NCI-H748 treated with DMSO at 0.1 percent for 48 hours (cell line): ENCODE measurements at regions not wholly inside any gene's neighbourhood (a gene's known extent, or its start where the extent isn't known, plus 50 kb on each side); places are given as distances from the start of the nearest gene placed in this dataset.
"Not testable (repeated sequence)": the region's sequence is repeated elsewhere in the genome, so short reads cannot be mapped to it uniquely, and the experiment has no call there.

Experiments used
- DNase-seq: peaks from one replicate; lab custom pipeline; 2025; lab: John Stamatoyannopoulos, UW

DNA sequence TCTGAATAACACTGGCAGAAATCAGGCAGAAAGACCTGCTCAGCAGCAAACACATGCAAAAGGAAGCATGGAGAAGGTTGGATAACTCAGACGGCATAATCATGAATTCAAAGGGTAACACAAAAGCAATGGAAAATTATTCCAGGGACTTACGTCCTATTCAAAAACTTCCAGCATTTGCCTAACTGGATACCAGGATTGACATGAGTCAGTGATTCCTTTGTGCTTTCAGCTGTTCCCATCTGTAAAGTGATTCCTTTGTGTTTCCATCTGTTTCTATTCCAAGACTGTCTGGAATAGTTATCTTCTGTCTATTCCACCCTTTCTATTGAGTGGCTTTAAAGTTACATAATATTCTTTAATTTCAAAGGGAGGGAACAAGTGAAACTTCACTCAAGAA is 1361.7 kb upstream of the CDH9 start:
- no peak for DNase-seq

DNA sequence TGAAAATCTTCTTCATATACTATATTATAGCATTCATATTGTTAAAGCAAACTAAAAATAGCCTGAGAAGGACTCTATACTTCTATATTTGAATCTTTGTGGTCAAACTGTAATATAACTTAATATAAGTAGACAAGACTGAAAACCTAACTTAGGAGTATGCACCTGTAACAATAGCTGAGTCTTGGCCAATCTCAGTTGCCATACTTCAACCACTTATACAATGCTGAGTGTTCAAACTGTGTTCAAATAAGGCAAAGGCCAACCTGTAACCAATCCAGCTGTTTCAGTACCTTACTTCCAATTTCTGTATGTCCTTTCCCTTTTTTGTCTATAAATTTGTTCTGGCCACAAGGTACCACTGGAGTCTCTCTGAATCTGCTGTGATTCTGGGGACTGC is 1360.8 kb upstream of the CDH9 start:
- DNase-seq = no peak

DNA sequence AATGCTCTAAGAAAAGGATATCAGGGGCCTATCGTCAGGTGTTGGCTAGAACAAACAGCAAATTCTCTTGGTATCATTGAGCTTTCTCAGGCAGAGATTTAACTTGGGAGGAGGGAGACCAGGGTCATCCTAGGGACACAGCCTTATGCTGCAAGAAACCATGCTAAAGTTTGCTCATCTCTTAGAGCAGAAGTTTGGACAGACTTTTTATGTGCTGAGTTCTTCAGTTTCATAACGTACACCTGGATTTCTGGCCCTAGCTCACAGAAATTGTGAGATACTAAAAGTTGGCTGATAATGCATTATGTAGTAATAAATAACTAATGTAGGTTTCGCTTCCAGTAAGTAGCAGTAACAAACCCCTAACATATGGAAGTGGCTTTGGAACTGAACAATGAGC is 1359.8 kb upstream of the CDH9 start:
- DNase-seq = no peak

DNA sequence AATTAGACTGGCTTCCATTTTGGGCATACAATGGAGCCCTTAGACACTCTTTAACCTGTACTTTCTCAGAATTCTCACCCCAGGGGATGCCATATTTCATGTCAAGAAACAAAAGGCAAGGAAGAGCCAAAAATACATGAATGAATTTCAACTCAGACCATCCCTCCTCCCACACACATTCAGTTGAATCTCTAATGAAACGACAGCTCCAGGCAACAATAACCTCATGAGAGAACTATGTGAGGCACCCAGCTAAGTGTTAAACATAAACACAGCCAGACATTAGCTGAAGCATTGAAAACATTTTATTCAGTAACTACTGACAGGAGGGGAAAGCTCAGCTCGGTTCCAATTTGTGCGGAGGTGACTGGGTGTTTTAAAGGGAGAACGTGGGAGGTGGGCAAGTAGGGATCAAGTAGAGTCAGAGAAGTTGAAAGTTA is 1359.1 kb upstream of the CDH9 start:
- no peak for DNase-seq

DNA sequence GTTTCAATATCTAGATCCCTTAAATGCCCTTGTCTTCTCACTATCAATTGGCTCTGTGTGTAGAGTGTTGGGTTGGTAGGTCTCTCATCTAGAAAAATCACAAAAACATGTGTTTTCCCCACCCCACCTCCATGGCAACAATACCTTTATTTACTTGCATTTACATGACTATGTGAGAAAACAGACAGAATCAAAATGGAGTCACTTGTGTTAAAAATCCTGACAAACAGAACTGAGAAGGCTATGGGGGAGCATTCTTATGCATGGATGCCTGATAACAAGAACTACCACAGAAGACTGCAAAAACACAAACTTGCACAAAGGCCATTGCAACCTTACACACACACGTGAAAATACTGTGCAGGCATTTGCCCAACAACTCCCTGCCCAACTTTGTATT is 1352.9 kb upstream of the CDH9 start:
- no peak for DNase-seq

DNA sequence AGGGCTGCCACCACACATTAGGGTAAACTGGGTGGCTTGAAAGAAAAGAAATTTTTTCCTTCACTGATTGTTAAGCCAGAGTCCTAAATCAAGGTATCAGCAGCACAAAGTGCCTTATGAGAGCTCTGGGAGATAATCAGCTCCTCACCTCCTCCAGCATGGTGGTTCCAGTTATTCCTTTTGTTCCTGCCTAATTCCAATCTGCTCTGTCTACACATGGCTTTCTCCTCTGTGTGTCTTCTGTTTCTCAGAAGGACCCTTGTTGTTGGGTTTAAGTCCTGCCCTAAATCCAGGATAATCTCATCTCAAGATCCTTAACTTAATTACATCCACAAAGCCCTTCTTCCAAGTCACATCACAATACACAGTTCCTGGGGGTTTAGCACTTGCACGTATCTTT is 1352.0 kb upstream of the CDH9 start:
- no peak for DNase-seq

DNA sequence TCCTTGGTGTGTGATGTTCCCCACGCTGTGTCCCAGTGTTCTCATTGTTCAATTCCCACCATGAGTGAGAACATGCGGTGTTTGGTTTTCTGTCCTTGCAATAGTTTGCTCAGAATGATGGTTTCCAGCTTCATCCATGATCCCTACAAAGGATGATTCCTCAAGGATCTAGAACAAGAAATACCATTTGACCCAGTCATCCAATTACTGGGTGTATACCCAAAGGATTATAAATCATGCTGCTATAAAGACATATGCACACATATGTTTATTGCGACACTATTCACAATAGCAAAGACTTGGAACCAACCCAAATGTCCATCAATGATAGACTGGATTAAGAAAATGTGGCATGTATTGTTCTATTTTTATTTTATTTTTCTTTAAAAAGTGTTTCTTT is 1351.3 kb upstream of the CDH9 start:
- DNase-seq = not testable (repeated sequence)

DNA sequence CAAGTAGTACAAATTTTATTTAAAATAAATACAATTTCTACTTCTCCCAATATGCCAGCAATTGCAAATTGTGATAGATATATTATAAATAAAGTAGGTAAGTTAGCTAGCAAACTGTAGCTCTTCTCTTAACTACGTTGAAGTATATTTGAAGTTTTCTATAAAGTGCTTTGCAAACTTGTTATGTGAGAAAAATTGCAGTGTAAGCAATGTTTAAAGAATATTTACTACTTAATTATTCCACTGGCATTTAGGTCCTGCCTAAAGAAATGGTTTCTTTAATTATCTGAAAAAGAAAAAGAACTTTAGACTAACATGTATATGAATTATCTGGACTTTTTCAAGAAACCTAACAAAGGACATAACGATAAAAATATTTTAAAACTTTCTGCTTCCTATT is 1350.0 kb upstream of the CDH9 start:
- DNase-seq = no peak

DNA sequence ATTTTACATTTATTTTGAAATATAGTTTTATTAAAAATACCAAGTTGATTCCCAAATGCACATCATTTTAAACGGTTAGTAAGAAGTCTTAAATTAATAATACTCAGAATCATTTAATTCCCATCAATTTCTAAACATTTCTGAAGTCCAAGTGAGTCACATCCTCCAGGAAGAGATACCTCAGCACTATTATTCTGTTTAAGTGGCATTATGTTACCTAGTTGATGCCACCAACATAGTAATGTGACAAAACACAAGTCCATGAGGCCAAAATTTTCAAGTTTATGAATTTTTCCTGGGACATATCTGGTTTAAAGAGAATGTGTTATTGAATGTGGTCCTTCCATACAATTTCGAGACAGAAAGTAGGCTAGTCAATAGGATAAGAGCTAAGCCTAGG is 1348.3 kb upstream of the CDH9 start:
- no peak for DNase-seq

DNA sequence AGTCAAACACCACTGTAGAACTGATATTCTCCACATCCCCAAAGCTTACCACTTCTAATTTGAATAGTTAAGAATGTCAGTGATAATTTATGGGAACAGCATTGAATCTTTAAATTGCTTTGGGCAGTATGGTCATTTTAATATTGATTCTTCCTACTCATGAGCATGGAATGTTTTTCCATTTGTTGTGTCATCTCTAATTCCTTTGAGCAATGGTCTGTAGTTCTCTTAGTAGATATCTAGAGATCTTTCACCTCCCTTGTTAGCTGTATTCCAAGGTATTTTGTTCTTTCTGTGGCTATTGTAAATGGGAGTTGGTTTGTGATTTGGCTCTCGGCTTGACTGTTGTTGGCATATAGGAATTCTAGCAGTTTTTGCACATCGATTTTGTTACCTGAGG is 1341.8 kb upstream of the CDH9 start:
- DNase-seq = no peak

DNA sequence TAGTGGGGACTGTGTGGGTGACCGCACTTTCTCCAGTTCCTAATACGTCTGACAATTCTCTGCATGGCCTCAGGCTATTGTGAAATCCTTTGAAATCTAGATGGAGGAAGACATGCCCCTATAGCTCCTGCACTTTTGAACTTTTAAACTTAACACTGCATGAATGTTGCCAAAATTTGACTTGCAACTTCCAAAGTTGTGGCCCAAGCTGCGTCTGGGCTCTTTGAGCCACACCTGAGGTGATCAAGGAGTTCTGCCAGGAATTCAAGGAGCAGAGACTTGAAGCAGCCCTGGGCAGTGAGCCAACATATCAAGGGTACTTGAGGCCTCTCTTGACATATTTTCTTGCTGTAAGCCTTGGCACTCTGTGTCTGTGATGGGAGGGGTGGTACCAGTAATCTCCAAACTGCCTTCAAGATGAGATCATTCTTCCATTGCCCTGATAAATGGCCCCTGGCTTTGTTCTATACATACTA is 1336.1 kb upstream of the CDH9 start:
- no peak for DNase-seq

DNA sequence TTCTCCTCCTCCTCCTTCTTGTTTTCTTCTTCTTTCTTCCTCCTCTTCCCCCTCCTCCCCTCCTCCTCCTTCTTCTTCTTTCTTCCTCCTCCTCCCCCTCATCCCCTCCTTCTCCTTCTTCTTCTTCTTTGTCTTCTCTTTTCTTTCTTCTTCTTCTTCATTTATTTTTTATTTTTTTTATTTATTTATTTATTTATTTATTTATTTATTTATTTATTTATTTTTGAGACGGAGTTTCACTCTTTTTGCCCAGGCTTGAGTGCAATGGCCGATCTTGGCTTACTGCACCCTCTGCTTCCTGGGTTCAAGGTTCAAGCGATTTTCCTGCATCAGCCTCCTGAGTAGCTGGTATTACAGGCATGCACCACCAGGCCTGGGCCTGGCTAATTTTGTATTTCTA is 1332.5 kb upstream of the CDH9 start:
- no peak for DNase-seq

DNA sequence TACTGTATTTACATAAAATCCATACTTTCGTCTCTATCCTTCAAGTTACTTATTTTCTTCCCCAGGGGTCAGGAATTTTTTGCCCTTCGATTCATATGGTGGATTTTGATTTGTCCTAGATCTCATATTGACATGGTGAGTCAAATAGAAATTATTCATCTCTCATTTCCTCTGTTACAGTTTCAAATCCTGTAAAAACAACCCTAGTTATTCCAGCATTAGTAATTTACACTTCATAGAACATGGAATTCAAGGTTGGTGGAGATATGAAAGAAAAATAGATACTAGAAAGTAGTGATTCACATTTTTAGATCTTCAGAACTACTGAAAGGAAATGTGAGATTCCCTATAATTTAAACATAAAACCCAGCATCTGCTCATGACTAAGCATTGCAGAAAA is 1331.0 kb upstream of the CDH9 start:
- no peak for DNase-seq

DNA sequence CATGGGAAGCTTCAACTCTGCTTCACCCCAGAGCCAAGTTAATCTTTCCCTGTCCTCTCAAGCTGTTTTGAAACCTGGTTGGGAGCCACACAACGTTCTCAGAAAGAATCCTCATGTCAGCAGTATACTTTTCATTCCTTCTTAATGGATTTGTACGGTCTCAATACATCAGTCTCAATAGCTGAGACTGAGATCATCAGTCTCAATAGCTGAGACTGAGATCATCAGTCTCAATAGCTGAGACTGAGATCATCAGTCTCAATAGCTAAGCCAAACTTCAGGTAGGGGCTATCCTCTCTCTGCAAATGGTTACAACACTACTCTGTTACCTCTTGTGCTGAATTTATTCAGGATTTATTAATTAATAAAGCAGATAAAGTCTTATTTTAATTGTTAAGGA is 1317.4 kb upstream of the CDH9 start:
- DNase-seq = no peak

DNA sequence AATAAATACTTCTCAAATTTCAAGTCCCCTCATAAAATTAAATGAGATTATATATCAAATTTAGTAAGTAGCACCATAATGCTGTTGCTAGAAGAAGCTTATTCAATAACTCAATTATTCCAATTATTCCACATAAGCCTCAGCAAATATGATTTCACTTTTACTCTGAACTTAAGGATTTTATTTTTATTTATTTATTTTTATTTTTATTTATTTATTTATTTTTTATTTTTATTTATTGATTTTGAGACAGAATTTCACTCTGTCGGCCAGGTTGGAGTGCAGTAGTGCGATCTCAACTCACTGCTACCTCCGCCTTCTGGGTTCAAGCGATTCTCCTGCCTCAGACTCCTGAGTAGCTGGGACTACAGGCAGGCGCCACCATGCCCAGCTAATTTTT is 1308.3 kb upstream of the CDH9 start:
- no peak for DNase-seq

DNA sequence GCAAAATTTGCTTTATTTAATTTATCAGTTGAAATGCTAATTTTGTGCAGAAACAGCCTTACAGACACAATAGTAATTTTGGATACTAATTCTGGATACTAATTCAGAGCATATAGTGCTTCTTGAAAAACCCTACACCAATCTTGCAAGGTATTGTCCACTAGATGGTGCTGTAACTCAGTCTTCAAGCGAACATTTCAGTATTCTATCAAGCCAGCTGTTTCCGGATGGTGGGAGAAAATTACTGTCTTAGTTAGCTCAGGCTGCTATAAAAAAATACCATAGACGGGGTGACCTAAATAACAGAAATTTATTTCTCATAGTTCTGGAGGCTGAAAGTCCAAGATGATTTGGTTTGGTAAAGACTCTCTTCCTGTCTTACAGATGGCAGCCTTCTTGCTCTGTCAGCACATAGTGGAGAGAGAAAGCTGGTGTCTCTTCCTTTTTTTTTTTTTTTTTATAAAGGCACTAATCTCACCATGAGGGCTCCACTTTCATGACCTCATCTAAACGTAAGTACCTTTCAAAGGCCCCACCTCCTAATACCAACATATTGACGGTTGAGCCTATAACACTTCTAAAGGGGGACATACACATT is 1306.5 kb upstream of the CDH9 start:
- peak; percentile 96 for DNase-seq

DNA sequence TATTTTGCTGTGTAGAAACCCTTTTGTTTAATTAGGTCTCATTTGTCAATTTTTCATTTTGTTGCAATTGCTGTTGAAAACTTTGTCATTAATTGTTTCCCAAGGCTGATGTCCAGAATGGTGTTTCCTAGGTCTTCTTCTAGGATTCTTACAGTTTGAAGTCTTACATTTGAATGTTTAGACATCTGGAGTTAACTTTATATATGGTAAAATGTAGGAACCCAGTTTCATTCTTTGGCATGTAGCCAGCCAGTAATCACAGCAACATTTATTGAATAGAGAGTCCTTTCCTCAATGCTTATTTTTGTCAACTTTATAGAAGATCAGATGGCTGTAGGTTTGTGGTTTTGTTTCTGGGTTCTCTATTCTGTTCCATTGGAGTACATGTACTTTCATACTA is 1290.8 kb upstream of the CDH9 start:
- no peak for DNase-seq

DNA sequence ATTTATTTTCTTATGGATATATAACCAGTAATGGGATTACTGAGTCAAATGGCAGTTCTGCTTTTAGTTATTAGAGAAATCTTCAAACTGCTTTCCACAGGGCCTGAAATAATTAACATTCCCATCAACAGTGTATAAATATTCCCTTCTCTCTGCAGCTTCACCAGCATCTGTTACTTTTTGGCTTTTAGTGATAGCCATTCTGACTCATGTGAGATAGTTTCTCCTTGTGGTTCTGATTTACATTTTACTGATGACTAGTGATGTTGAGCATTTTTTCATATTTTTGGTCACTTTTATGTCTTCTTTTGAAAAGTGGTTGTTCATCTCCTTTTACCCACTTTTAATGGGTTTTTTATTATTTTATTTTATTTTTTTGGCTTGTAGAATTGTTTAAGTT is 1290.3 kb upstream of the CDH9 start:
- no peak for DNase-seq

DNA sequence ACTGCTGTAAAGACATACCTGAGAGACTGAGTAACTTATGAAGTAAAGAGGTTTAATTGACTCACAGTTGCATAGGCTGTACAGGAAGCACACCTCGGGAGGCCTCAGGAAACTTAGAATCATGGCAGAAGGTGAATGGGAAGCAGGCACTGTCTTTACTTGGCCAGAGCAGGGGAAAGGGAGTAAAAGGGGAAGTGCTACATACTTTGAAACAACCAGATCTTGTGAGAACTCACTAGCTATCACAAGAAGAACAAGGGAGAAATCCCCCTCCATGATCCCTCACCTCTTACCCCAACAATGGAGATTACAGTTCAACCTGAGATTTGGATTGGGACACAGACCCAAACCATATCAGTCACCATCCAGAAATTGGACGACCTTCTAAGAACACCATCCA is 1285.8 kb upstream of the CDH9 start:
- no peak for DNase-seq

DNA sequence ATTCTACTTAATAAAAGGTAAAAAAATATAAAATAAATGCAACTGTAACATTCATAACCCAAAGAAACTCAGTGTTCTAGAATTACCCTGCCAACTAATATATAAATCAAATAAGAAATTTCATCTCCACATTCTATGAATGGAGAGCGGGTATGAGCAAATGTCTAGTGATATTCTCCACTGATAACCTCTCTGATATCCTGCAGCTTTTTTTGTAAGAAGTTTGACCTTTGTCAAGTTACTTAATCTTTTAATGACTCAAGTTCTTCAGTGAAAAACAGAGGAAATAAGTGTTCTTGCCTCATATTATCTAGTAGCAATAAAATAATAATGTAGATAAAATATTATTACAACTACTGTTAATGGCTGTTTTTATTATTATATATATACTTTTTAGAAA is 1275.6 kb upstream of the CDH9 start:
- no peak for DNase-seq

DNA sequence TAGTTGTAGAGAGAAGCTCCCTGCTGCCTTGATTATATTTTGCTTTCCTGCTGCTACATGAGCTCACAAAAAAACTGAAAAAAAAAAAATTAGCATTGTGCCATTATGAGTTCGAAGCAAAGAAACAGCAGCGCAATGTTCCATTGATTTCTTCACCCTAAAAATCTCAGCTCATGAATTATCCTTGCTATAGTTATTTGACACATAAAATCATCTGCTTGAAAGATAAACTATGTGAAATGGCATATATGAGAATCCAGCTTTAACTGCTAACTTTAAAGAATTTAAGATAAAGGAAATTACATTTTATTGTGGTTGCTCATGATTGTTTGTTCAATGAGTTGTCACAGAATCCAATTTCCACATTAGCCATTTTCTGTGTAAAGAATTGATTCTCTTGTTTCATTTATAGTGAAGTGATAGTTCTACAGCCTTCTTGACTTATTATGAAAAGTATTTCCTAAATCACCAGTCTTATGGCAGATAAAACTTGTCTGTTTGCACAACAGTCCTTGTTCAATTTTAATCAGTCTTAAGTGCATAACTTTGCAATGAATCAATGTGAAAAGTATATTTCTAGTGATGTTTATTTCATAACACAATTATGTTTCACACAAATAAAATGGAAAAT is 1275.0 kb upstream of the CDH9 start:
- DNase-seq = no peak

DNA sequence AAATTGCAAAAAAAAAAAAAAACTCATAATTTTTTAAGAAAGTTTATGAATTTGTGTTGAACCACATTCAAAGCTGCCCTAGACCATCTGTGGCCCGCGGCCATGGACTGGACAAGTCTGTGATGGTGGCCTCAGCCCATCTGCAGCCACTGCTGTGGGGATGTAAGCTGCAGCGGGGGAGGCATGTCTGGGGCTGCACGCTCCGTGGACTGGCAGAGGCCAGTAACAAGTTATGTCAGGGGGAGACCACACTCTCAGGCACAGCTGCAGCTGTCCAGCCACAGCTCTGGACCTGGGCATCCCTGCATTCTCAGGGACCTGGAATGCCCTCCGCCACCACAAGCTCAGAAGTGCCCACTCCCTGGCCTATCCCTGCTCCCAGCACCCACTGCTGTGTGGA is 1272.3 kb upstream of the CDH9 start:
- no peak for DNase-seq

DNA sequence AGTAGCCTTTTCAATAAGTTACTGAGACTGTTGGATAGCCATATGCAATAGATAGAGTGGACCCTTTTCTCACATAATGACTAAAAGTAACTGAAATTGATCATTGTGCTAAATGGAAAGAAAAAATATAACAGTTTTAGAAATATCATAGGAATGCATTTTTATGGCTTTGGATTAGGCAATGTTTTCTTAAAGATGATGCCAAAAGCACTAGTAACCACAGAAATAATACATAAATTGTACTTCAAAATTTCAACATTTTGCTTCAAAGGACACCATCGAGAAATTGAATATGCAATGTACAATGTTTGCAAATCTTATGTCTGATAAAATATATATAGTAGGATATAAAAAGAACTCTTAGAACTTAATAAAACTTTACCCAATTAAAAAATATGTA is 1267.5 kb upstream of the CDH9 start:
- DNase-seq = no peak

DNA sequence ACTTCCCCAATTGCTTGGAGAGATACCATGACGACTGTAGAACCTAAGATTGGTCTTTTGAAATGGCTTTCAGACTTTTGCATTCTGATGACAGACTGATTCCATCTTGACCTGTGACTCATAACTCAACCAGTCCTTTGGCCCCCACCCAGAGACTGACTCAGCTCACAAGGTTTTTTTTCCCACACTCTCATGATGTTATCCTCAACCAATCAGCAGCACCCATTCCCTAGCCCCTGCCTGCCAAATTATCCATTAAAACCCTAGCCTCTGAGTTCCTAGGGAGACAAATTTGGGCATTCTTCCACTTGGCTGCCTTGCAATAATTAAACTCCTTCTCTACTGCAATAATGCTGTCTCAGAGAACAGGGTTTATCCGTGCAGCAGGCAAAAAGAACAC is 1263.3 kb upstream of the CDH9 start:
- DNase-seq = no peak
